Dendritic cell treated with granulocyte-macrophage colony-stimulating factor and Interleukin-4, amounts not matched to agents 40 ng/mL and 50 ng/mL, for 4 days (primary cell): ENCODE measurements at regions not wholly inside any gene's neighbourhood (a gene's known extent, or its start where the extent isn't known, plus 50 kb on each side); places are given as distances from the start of the nearest gene placed in this dataset.

Experiments used
- H3K27ac Mint-ChIP-seq: one replicate; pipeline ENCODE4 v1.8.0; 2022; ENCODE audit warnings: mild to moderate bottlenecking, mixed read lengths
- H3K27me3 Mint-ChIP-seq: one replicate; pipeline ENCODE4 v1.8.0; 2022; ENCODE audit warnings: mild to moderate bottlenecking, mixed read lengths
- H3K36me3 Mint-ChIP-seq: one replicate; pipeline ENCODE4 v1.8.0; 2022; ENCODE audit warnings: low read depth, mixed read lengths
- H3K4me1 Mint-ChIP-seq: one replicate; pipeline ENCODE4 v1.8.0; 2022; ENCODE audit warnings: low read depth, mixed read lengths
- H3K4me3 Mint-ChIP-seq: one replicate; pipeline ENCODE4 v1.8.0; 2022; ENCODE audit warnings: mild to moderate bottlenecking, moderate library complexity, mixed read lengths
- H3K9me3 Mint-ChIP-seq: one replicate; pipeline ENCODE4 v1.8.0; 2022; ENCODE audit warnings: mixed read lengths
- intact Hi-C: fragments of 100-400 bp; cut with micrococcal nuclease; formaldehyde crosslinking; loops from one replicate; pipeline ENCODE4 v1.15.0; 2022

DNA sequence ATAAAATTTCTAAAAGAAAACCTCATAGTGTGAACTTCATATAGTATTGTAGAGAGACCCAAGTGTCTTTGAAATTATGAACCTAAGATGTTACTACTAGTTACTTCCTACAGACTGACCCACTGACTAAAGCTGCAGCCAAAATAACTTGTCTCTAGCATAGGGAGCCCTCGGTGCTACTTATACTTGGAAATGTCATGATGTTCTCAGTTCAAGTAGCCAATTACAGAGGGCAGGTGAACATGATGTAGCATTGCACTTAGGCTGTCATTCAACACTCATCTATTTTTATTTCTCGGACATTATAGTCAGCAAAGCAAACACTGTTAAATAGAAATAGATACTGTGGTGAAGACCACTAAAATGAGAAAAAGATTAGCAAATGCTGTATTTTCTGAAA lies 165.6 kb downstream of the AREG start:
- H3K4me3 Mint-ChIP-seq = no peak overlapping the region
- H3K4me1 Mint-ChIP-seq = peaks cover under 1% of the 10 kb centered on the region
- no peak overlapping the region for H3K27ac Mint-ChIP-seq
- no peaks in the 10 kb centered on the region for H3K27me3 Mint-ChIP-seq
- H3K36me3 Mint-ChIP-seq = no peaks in the 10 kb centered on the region
- H3K9me3 Mint-ChIP-seq = no peaks in the 10 kb centered on the region
- intact Hi-C loops = no loop called here

DNA sequence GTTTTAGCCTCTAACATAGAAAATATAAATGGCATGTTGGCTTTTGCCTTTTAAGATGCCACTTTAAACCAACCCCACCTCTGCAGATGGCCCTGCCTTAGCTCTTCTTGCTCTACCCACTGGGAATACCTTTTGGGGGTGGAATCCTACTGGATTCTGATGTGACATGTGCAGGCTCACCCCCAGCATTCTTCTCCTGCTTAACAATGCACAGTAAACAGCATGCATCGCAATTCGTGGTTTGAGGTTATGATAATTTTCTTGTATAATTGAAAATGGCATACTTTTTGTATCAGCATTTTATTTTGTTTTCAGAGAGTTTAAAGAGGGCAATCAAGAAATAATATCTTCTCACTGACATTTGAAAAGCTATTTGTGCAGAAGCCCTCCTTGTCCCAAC lies 167.9 kb downstream of the AREG start:
- Mint-ChIP-seq H3K4me1 (peaks cover 9% of the 10 kb centered on the region), H3K27ac (no peak overlapping the region), H3K4me3 (no peak overlapping the region), H3K27me3 (no peaks in the 10 kb centered on the region), H3K9me3 (no peaks in the 10 kb centered on the region), H3K36me3 (no peaks in the 10 kb centered on the region)
- intact Hi-C loops = no loop called here

DNA sequence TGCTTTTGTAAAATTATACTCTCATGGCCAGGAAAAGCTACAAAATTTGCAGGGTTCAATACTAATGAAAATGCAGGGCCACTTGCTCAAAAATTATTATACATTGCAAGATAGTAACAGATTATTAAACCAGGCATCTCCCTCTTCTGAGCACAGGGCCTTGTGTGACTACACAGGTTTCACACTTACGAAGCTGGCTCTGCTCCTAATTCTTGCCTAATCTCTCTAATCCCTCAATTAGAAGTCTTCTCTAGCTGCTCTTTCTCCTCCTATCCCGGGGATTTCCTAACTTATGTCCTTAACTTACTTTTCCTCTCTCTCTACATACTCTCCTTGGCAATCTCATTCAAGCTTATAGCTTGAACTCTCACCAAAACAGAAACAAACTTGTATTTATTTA lies 168.3 kb downstream of the AREG start:
- no peaks in the 10 kb centered on the region for H3K36me3 Mint-ChIP-seq
- peaks cover 9% of the 10 kb centered on the region for H3K4me1 Mint-ChIP-seq
- H3K4me3 Mint-ChIP-seq = no peak overlapping the region
- no peaks in the 10 kb centered on the region for H3K27me3 Mint-ChIP-seq
- no peaks in the 10 kb centered on the region for H3K9me3 Mint-ChIP-seq
- intact Hi-C loops = no loop called here
- H3K27ac Mint-ChIP-seq = no peak overlapping the region

DNA sequence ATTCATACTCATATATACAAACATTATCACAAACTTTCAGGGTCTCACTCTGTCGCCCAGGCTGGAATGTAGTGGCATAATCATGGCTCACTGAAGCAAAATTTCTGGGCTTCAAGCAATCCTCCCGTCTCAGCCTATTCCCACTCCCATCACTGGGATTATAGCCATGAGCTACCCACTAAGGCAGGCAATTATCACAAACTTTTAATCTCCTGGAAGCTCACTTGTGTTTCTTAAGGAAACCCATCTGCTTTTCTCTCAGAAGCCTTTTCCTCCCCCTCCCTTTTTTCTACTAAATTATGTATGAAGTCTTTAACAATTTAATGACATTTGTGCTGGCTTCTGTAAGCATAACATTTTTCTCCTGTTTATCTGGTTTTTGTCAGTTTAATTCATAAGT lies 170.5 kb downstream of the AREG start:
- no peaks in the 10 kb centered on the region for H3K9me3 Mint-ChIP-seq
- H3K27me3 Mint-ChIP-seq = peaks cover 2% of the 10 kb centered on the region
- intact Hi-C loops = no loop called here
- H3K4me1 Mint-ChIP-seq = peaks cover 9% of the 10 kb centered on the region
- H3K4me3 Mint-ChIP-seq = no peak overlapping the region
- no peaks in the 10 kb centered on the region for H3K36me3 Mint-ChIP-seq
- no peak overlapping the region for H3K27ac Mint-ChIP-seq

DNA sequence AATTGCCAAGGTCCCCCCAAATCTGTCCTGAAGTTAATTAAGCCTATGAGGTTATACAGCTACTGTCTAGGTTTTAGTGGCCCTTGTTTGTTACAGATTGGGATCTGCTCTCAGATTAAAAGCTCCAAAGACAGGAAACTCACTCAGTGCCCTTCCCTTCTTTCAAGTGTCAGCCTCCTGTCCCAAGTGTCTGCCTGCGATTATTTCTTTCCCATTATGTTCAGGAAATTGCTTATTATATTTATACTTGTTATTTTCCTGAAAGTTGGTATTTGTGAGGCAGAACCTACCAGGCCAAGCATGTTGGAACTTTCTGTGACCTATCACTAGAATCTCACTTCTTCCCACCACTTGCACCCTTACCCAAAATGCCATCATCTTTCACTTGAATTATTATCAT lies 173.2 kb downstream of the AREG start:
- intact Hi-C loops = no loop called here
- Mint-ChIP-seq H3K4me3 (no peak overlapping the region), H3K36me3 (no peaks in the 10 kb centered on the region), H3K27me3 (peaks cover 2% of the 10 kb centered on the region), H3K4me1 (peaks cover 12% of the 10 kb centered on the region), H3K27ac (no peak overlapping the region), H3K9me3 (no peaks in the 10 kb centered on the region)

DNA sequence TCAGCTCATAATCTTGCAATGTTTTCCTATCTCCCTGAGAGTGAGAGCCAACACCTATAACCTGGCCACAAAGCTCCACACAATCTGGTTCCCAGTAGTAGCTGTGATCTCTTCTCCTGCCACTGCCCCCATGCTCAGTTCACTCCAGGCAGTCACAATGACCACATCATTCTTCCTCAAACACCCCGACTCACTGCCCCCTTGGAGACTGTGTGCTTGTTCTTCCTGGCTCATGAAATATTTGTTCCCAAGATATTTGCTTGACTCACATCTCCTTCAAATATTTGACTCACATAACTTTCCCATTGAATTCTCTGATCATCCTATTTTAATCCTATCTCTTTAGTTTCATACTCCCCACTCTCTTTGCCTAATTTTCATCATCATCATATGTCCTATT lies 173.7 kb downstream of the AREG start:
- Mint-ChIP-seq H3K9me3 (no peaks in the 10 kb centered on the region), H3K27ac (no peak overlapping the region), H3K36me3 (no peaks in the 10 kb centered on the region), H3K4me1 (peaks cover 16% of the 10 kb centered on the region), H3K4me3 (no peak overlapping the region), H3K27me3 (peaks cover 2% of the 10 kb centered on the region)
- intact Hi-C loops = no loop called here

DNA sequence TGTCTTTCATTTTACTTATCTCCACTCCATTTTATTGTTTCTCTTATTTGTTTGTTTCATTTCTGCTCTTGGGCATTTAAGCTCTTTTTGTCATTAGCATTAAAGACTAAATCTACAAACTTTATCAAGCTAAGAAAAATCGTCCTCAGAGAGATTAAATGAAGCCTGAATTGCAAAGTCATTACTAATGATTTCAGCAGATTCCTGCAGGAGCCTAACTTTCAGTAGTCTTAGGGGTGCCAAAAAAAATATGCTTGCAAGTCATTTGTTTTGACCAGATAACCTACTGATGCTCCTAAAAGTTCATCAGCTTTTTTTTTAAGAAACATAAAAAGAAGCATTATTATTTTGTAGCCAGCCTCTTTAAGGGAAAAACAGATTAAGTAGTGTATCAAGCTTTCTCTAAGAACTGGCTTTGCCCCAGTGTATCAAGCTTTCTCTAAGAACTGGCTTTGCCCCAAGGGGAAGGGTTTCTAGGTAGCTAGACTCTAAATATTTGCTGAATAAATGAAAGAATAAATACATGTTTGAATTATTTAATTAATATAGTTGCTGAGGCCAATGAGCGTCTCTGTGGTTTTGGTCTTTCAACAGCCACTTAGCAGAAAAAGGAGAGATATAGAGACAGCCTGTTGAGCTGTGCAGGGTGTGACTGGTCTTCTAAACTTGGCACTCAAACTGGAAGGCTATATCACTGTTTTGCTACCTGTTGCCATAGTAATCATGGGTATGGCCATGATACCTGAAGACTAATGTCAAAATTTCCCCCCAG lies 174.2 kb downstream of the BTC start:
- no peaks in the 10 kb centered on the region for H3K36me3 Mint-ChIP-seq

DNA sequence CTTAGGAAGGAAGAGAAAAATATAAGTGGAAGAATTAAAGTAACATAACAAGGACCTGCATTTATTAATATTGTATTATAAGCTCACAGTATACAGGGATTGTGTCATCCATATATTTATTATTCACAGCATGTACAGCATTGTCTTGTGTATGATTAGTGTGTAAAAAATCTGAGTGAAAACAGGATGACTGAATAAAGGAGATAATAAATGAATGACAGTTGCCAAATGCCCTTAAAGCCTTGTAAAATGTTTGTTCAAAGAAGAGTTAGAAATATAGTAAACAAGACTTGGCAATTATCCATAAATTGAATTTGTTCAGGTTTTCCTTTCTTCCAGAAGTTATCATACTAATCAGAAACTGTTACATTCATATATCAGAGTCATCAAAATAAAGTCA lies 172.7 kb downstream of the BTC start:
- Mint-ChIP-seq H3K4me3 (no peak overlapping the region), H3K9me3 (no peaks in the 10 kb centered on the region), H3K36me3 (no peaks in the 10 kb centered on the region), H3K27me3 (peaks cover 2% of the 10 kb centered on the region), H3K27ac (no peak overlapping the region), H3K4me1 (peaks cover 15% of the 10 kb centered on the region)
- intact Hi-C loops = loop anchor here (2.0 to 10.0 kb wide), 4 partner anchors 36 to 299 kb away; no protein-coding TSS in a partner anchor

More for the DNA sequence above, 174.2 kb downstream of the BTC start:
- H3K27ac Mint-ChIP-seq = no peak overlapping the region
- H3K9me3 Mint-ChIP-seq = no peaks in the 10 kb centered on the region
- H3K4me3 Mint-ChIP-seq = no peak overlapping the region
- peaks cover 24% of the 10 kb centered on the region for H3K4me1 Mint-ChIP-seq
- intact Hi-C loops = loop anchor here (5.0 to 10.0 kb wide), 3 partner anchors 37 to 298 kb away; no protein-coding TSS in a partner anchor
- H3K27me3 Mint-ChIP-seq = peaks cover 2% of the 10 kb centered on the region

DNA sequence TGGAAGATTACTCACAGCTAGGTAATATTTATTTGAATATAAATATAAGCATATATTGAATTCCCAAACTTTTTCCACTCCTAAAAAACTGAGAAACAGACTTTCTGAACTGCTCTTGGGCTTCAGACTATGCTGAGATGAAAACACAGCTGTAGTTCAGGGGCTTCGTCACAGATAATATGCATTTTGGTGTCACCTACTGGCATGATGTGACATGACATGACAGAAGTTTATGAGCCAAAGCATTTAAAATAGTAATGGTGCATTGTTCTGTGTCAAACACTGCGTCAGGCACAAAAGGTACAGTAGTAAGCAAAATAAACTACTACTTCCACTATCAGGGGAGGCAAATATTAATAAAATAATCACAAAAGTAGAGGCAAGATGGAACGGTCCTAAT lies 171.3 kb downstream of the BTC start:
- intact Hi-C loops = loop anchor here (2.0 to 10.0 kb wide), 4 partner anchors 34 to 301 kb away; no protein-coding TSS in a partner anchor
- H3K27me3 Mint-ChIP-seq = peaks cover 2% of the 10 kb centered on the region
- no peaks in the 10 kb centered on the region for H3K9me3 Mint-ChIP-seq
- peaks cover 15% of the 10 kb centered on the region for H3K4me1 Mint-ChIP-seq
- H3K36me3 Mint-ChIP-seq = no peaks in the 10 kb centered on the region
- H3K27ac Mint-ChIP-seq = no peak overlapping the region
- H3K4me3 Mint-ChIP-seq = no peak overlapping the region

DNA sequence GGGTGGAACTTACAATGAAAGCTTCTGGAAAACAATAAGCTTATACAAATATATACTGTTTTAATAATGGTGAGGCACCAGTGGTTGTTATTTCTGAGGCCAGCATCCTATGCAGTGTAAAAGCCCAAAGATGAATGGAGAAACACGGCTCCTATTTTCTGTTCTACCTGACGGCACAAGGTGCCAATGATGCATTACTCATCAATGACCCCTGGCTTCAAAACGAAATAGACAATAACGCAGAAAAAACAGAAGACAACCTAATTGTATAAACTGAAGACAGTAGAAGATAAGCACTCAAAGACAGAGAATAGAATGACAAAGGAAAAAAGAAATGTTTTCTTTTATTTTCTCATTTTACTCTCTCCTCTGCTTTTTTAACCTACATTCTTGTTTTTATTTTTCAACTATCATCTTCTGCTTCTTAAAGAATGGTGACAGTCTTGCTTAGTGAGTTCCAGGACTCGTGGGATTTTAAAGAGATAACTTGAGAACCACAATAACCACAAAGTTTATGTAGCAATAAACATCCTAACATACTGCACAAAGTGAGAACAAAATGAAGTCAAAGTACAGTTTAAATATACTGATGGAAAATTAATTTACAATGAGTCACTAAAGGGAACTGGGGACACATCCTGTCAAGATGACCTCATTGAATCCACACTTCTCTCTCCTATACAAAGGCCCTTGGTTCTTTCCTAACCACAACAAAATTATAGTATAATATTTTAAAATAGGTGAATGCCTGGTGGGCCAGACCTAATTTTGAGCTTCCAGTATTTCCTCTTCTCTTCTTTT lies 169.8 kb downstream of the BTC start:
- intact Hi-C loops = loop anchor here (5.0 to 10.0 kb wide), 3 partner anchors 33 to 302 kb away; no protein-coding TSS in a partner anchor
- H3K27ac Mint-ChIP-seq = no peak overlapping the region
- H3K4me3 Mint-ChIP-seq = no peak overlapping the region
- no peaks in the 10 kb centered on the region for H3K36me3 Mint-ChIP-seq
- H3K4me1 Mint-ChIP-seq = peaks cover 30% of the 10 kb centered on the region
- no peaks in the 10 kb centered on the region for H3K27me3 Mint-ChIP-seq
- no peaks in the 10 kb centered on the region for H3K9me3 Mint-ChIP-seq

DNA sequence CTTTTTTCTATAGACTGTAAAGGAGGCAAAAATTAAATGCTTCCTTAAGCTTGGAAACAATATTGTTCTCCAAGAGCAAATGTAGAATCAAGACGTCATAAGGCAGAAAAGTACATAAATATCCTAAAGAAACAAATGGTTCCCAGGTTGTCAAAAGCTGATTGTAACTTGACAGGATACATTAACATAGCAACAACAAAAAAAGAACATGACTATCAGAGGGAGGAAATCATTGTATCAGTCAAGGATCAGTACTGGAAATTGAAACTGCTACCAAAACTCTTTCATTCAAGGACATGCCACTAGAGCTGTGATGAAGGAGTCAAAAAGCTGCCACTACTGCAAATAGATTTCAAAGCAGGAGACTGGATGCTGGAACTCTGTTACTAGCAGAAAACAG lies 168.3 kb downstream of the BTC start:
- Mint-ChIP-seq H3K4me1 (peaks cover 35% of the 10 kb centered on the region), H3K27me3 (no peaks in the 10 kb centered on the region), H3K27ac (no peak overlapping the region), H3K9me3 (no peaks in the 10 kb centered on the region), H3K36me3 (no peaks in the 10 kb centered on the region), H3K4me3 (no peak overlapping the region)
- intact Hi-C loops = loop anchor here (10.0 kb wide), 1 partner anchor 91 kb away; no protein-coding TSS in a partner anchor

DNA sequence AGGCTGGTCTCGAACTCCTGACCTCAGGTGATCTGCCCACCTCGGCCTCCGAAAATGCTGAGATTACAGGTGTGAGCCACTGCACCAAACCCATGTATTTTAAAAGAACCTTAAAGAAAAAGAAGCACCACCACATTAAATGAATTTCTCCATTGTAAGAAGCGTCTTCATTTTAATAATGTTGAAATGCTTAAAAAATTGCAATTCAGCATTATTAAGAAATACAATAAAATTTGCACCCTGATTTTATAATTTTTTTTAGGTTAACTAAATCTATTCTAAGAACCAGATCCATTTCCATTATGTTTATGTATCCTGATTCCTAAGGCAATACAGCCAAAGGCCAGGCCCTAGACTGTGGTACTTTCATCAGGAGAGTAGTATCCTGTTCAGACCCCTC lies 167.2 kb downstream of the BTC start:
- intact Hi-C loops = loop anchor here (10.0 kb wide), 1 partner anchor 92 kb away; no protein-coding TSS in a partner anchor
- H3K36me3 Mint-ChIP-seq = no peaks in the 10 kb centered on the region
- no peak overlapping the region for H3K4me3 Mint-ChIP-seq
- H3K4me1 Mint-ChIP-seq = peaks cover 35% of the 10 kb centered on the region
- H3K27me3 Mint-ChIP-seq = no peaks in the 10 kb centered on the region
- H3K9me3 Mint-ChIP-seq = no peaks in the 10 kb centered on the region
- H3K27ac Mint-ChIP-seq = no peak overlapping the region

DNA sequence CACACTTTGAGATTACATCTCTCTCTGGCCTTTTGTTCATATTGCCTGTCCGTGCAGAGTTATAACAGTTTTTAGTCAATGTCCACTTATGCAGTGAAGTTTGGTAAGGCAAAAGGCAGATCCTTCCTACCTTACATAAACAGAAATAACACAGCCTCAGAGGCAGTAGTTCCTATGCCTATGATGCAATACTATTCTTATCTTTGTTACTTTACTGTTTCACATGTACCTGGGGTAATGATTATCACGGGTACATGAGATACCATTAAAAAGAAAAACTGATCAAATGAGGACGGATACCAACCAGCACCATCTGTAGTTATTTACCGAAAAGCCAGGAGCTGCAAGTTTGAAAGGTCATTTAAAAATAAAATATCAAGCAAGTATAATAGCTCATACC lies 166.8 kb downstream of the BTC start:
- no peaks in the 10 kb centered on the region for H3K27me3 Mint-ChIP-seq
- H3K4me1 Mint-ChIP-seq = peaks cover 37% of the 10 kb centered on the region
- intact Hi-C loops = loop anchor here (10.0 kb wide), 1 partner anchor 93 kb away; no protein-coding TSS in a partner anchor
- H3K4me3 Mint-ChIP-seq = no peak overlapping the region
- no peaks in the 10 kb centered on the region for H3K9me3 Mint-ChIP-seq
- H3K36me3 Mint-ChIP-seq = no peaks in the 10 kb centered on the region
- H3K27ac Mint-ChIP-seq = no peak overlapping the region
